ENCODE measurements at regions not wholly inside any gene's neighbourhood (a gene's known extent, or its start where the extent isn't known, plus 50 kb on each side); places are given as distances from the start of the nearest gene placed in this dataset.
"Not testable (repeated sequence)": the region's sequence is repeated elsewhere in the genome, so short reads cannot be mapped to it uniquely, and the experiment has no call there.

GRCh38 chr4:127406187-127406586 is 226.6 kb upstream of the INTU start:
- DNase-seq (ENCODE audit: insufficient read length, low spot score) (no peak), FAIRE-seq (no peak)
- TF ChIP-seq POU2F2 (IDR thresholded peaks at IDR 0.05; ENCODE audit: low read depth, low read length) (no peak), TAF1 (IDR thresholded peaks at IDR 0.05; ENCODE audit: low read depth, low read length) (no peak), POLR2A (IDR thresholded peaks at IDR 0.05; ENCODE audit: low read depth, low read length) (no peak), SPI1 (IDR thresholded peaks at IDR 0.05; ENCODE audit: low read depth, low read length) (no peak), POLR2AphosphoS5 (IDR thresholded peaks at IDR 0.05; ENCODE audit: low read depth, low read length) (no peak), PAX5 (IDR thresholded peaks at IDR 0.05; ENCODE audit: insufficient read depth, low read length, severe bottlenecking) (no peak)

- DNase-seq (ENCODE audit: insufficient read length, low spot score); FAIRE-seq: not testable (repeated sequence)
Measured at GRCh38 chr4:127407572-127407971, 225.2 kb upstream of the INTU start.

DNA sequence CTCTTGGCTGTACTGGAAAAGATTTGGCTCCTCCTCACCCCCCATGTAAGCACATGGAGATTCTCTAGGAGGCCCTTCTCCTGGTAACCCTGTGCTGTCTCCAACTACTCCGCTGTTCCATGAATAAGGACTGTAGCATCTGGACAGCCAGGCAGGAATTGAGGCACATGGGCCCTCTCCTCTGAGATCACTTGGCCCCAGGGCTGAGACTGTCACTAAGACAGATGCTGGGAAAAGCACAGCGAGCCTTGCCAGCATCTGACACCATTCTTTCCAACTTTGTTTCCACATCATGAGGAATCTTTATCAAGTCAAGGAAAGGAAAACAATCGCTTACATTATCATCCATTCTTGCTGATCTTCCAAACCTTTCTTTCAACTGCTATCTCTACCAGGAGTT is 222.6 kb upstream of the INTU start:
- DNase-seq (ENCODE audit: insufficient read length, low spot score), result no peak
- no peak for FAIRE-seq
- no peak for TF ChIP-seq PAX5 (IDR thresholded peaks at IDR 0.05; ENCODE audit: insufficient read depth, low read length, severe bottlenecking)
- no peak for TF ChIP-seq POU2F2 (IDR thresholded peaks at IDR 0.05; ENCODE audit: low read depth, low read length)

GRCh38 chr4:127410644-127411043 is 222.1 kb upstream of the INTU start:
- DNase-seq (ENCODE audit: insufficient read length, low spot score), result no peak
- no peak for TF ChIP-seq POU2F2 (IDR thresholded peaks at IDR 0.05; ENCODE audit: low read depth, low read length)
- no peak for TF ChIP-seq TAF1 (IDR thresholded peaks at IDR 0.05; ENCODE audit: low read depth, low read length)
- no peak for TF ChIP-seq POLR2A (IDR thresholded peaks at IDR 0.05; ENCODE audit: low read depth, low read length)
- TF ChIP-seq POLR2AphosphoS5 (IDR thresholded peaks at IDR 0.05; ENCODE audit: low read depth, low read length), result no peak
- TF ChIP-seq SPI1 (IDR thresholded peaks at IDR 0.05; ENCODE audit: low read depth, low read length), result no peak
- TF ChIP-seq PAX5 (IDR thresholded peaks at IDR 0.05; ENCODE audit: insufficient read depth, low read length, severe bottlenecking), result no peak
- FAIRE-seq, result no peak

DNA sequence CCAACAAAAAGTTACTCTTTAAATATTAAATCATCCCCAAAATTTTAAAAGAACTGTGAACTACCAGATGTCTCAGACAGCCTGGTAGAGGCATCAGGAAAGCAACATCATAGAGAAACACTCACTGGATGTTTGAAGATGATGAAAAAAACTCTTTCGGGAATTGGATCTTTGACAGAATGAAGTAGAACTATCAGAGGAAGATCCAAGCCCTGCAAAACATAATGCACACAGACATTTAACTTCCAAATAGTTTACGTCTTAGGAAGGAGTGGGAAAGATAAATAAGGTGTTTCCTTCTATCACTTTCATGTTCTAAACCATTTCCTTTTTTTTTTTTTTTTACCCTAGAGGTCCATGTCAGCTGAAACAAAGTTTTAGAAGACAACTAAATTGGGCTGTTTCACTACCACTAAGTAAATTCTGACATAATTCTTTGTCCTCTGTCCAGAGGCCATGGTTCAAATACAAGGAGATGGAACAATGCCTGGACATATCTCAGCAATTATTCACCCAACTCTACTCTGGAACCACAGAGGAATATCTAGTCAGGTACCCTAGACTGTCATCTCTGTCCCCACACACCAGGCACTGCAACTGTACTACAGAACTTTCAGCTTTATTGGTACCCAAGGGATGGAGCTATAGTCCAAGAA is 217.7 kb upstream of the INTU start:
- FAIRE-seq, result no peak
- DNase-seq (ENCODE audit: insufficient read length, low spot score), result no peak
- TF ChIP-seq POU2F2 (IDR thresholded peaks at IDR 0.05; ENCODE audit: low read depth, low read length) (no peak), TAF1 (IDR thresholded peaks at IDR 0.05; ENCODE audit: low read depth, low read length) (no peak), SPI1 (IDR thresholded peaks at IDR 0.05; ENCODE audit: low read depth, low read length) (no peak), PAX5 (IDR thresholded peaks at IDR 0.05; ENCODE audit: insufficient read depth, low read length, severe bottlenecking) (no peak), POLR2AphosphoS5 (IDR thresholded peaks at IDR 0.05; ENCODE audit: low read depth, low read length) (no peak), POLR2A (IDR thresholded peaks at IDR 0.05; ENCODE audit: low read depth, low read length) (no peak)

GRCh38 chr4:127416115-127416514 is 216.6 kb upstream of the INTU start:
- TF ChIP-seq POU2F2 (IDR thresholded peaks at IDR 0.05; ENCODE audit: low read depth, low read length) (no peak), PAX5 (IDR thresholded peaks at IDR 0.05; ENCODE audit: insufficient read depth, low read length, severe bottlenecking) (no peak), SPI1 (IDR thresholded peaks at IDR 0.05; ENCODE audit: low read depth, low read length) (no peak), POLR2A (IDR thresholded peaks at IDR 0.05; ENCODE audit: low read depth, low read length) (no peak), TAF1 (IDR thresholded peaks at IDR 0.05; ENCODE audit: low read depth, low read length) (no peak), POLR2AphosphoS5 (IDR thresholded peaks at IDR 0.05; ENCODE audit: low read depth, low read length) (no peak)
- no peak for DNase-seq (ENCODE audit: insufficient read length, low spot score)
- FAIRE-seq, result no peak

DNA sequence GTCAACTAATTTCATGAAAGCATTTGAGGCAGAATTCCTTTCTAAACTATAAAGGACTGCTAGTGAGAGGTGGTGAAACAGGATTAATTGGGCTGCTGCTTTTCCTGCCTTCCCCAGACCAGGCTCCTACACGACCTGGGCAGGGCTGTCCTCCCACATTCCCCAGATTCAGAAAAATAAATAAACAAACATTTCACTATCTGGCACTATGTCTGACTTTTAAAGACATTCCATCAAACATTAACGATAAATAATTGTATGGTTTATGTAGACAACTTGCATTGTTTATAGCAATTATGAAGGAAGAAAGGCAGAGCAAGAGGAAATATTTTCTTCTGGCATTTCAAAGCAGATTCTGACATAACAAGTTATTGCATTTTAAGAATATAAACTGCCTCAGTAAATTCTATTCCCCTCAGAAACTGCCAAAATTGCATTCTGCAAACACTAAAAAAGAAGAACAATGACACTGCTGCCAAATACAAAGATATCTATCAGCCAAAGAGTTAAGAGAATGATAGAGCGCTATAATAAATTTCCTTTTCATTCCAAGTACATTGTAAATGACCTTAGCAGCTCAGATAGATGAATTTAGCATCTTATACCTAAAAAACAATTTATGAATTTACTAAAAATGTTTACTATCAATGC is 214.7 kb upstream of the INTU start:
- DNase-seq (ENCODE audit: insufficient read length, low spot score) (no peak), FAIRE-seq (no peak)
- TF ChIP-seq POU2F2 (IDR thresholded peaks at IDR 0.05; ENCODE audit: low read depth, low read length), result no peak
- TF ChIP-seq SPI1 (IDR thresholded peaks at IDR 0.05; ENCODE audit: low read depth, low read length), result no peak
- no peak for TF ChIP-seq PAX5 (IDR thresholded peaks at IDR 0.05; ENCODE audit: insufficient read depth, low read length, severe bottlenecking)
- no peak for TF ChIP-seq POLR2A (IDR thresholded peaks at IDR 0.05; ENCODE audit: low read depth, low read length)
- no peak for TF ChIP-seq TAF1 (IDR thresholded peaks at IDR 0.05; ENCODE audit: low read depth, low read length)
- TF ChIP-seq POLR2AphosphoS5 (IDR thresholded peaks at IDR 0.05; ENCODE audit: low read depth, low read length), result no peak

DNA sequence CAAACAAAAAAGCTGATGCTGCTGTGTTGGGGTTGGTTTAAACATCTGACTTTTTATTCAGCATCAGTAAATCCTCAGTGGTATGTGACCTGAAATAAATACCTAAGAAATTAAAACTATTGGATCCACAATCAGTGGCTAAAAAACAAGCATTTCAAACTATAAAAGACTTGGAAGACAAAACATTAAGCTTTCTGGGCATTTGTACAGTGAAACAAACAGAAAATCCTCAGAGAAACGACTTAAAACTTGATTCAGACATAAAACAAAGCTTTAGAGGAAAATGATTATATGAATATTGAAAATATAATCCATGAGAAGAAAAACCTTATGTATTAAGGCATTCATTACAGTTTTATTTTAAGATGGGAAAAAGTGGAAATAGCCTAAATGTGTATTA is 213.3 kb upstream of the INTU start:
- DNase-seq (ENCODE audit: insufficient read length, low spot score) (no peak), FAIRE-seq (no peak)
- no peak for TF ChIP-seq TAF1 (IDR thresholded peaks at IDR 0.05; ENCODE audit: low read depth, low read length)
- no peak for TF ChIP-seq PAX5 (IDR thresholded peaks at IDR 0.05; ENCODE audit: insufficient read depth, low read length, severe bottlenecking)
- TF ChIP-seq POLR2A (IDR thresholded peaks at IDR 0.05; ENCODE audit: low read depth, low read length), result no peak
- TF ChIP-seq POLR2AphosphoS5 (IDR thresholded peaks at IDR 0.05; ENCODE audit: low read depth, low read length), result no peak
- TF ChIP-seq SPI1 (IDR thresholded peaks at IDR 0.05; ENCODE audit: low read depth, low read length), result no peak
- TF ChIP-seq POU2F2 (IDR thresholded peaks at IDR 0.05; ENCODE audit: low read depth, low read length), result no peak

DNA sequence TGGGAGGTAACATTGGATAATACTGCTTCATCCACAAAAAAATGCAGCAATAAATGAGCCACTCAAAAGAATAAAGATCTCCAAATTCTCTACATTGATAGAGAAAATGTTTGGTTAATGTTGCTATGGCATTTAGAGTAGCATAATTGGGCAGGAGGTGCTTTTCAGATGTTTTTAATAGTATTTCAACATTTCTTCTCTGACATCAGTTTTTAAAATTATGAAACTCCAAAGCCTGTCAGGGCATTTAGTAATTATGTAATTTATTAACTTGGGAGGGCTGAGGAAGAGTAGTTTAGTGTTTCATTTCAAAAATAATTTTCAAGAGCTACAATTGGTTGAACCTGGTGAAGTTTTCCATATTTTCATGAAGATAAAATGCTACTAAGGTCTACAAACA is 211.3 kb upstream of the INTU start:
- FAIRE-seq (no peak), DNase-seq (ENCODE audit: insufficient read length, low spot score) (no peak)
- TF ChIP-seq SPI1 (IDR thresholded peaks at IDR 0.05; ENCODE audit: low read depth, low read length), result no peak
- no peak for TF ChIP-seq POLR2A (IDR thresholded peaks at IDR 0.05; ENCODE audit: low read depth, low read length)
- no peak for TF ChIP-seq TAF1 (IDR thresholded peaks at IDR 0.05; ENCODE audit: low read depth, low read length)
- TF ChIP-seq PAX5 (IDR thresholded peaks at IDR 0.05; ENCODE audit: insufficient read depth, low read length, severe bottlenecking), result no peak
- no peak for TF ChIP-seq POU2F2 (IDR thresholded peaks at IDR 0.05; ENCODE audit: low read depth, low read length)
- no peak for TF ChIP-seq POLR2AphosphoS5 (IDR thresholded peaks at IDR 0.05; ENCODE audit: low read depth, low read length)

DNA sequence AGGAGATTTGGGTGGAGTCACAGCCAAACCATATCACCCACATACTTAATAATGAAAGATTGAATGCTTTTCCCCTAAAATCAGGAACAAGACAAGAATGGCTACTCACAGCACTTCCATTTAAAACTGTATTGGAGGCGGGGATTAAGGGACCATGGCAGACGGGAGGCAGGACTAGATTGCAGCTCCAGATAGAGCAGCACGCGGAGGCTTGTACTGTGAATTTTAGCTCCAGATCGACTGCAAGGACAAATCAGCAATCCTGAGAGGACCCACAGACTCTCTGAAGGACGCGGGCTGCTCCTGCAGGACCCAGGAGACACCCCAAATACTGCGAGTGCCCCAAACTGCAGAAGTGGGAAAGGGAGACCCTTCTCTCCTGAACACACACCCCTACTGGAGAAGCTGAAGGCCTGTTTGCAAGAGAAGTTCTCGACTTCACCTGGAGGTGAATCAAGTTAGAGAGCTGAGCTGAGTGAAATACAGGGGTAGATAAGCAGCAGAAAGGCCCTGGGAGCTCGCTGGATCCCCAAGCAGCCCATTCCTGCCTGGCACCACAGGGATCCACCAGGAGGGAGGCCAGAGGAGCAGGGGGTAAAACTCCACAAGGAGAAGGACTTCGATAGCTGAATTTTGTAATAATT is 207.4 kb upstream of the INTU start:
- FAIRE-seq, result no peak
- TF ChIP-seq POU2F2 (IDR thresholded peaks at IDR 0.05; ENCODE audit: low read depth, low read length) (no peak), POLR2AphosphoS5 (IDR thresholded peaks at IDR 0.05; ENCODE audit: low read depth, low read length) (no peak), SPI1 (IDR thresholded peaks at IDR 0.05; ENCODE audit: low read depth, low read length) (no peak), PAX5 (IDR thresholded peaks at IDR 0.05; ENCODE audit: insufficient read depth, low read length, severe bottlenecking) (no peak), POLR2A (IDR thresholded peaks at IDR 0.05; ENCODE audit: low read depth, low read length) (no peak), TAF1 (IDR thresholded peaks at IDR 0.05; ENCODE audit: low read depth, low read length) (no peak)
- DNase-seq (ENCODE audit: insufficient read length, low spot score), result no peak
